ENCODE measurements at regions not wholly inside any gene's neighbourhood (a gene's known extent, or its start where the extent isn't known, plus 50 kb on each side); places are given as distances from the start of the nearest gene placed in this dataset.

DNA sequence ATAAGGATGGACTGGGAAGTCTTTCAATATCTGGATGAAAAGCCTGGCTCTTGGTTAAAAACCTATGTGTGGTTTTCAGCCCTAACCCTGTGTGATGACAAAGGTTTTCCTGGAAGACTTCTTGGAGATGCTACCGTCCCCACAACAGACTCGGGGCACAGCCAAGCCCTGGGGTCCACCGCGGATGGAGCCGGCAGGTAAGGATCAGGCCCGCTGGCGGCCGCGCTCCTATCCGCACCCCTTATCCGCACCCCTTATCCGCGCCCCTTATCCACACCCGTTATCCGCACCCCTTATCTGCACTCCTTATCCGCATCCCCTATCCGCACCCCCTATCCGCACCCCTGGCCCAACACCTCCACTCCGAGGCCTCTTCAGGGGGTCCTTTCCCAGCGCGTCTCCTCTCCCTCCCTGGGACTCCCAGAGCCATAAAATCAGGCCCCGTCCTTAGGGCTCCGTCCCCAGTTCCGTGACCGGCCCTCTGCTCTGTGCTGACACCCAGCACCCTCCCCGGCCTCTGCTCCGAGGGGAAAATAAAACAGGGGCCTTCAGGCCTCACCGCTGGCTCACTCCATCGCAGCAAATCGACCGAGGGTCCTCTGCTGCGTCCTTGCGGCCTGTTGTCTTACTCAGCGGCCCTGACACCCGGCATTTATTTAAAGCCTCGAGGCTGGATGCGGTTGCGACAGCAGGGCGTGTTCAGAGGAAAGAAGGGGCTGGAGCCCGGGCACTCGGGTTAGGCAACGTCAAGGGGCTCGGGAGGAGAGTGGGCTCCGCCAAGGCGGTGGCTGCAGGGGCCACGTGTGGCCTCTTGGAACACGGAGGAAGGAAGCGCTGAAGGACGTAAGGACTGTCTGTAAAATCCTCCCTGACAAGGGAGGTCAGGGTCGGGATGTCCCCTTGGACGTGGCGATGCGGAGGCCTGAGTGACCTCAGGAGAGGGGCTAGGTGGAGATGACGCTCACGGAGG lies 215.1 kb upstream of the ADARB2 start (continued):
- TF ChIP-seq, protein P1, sequence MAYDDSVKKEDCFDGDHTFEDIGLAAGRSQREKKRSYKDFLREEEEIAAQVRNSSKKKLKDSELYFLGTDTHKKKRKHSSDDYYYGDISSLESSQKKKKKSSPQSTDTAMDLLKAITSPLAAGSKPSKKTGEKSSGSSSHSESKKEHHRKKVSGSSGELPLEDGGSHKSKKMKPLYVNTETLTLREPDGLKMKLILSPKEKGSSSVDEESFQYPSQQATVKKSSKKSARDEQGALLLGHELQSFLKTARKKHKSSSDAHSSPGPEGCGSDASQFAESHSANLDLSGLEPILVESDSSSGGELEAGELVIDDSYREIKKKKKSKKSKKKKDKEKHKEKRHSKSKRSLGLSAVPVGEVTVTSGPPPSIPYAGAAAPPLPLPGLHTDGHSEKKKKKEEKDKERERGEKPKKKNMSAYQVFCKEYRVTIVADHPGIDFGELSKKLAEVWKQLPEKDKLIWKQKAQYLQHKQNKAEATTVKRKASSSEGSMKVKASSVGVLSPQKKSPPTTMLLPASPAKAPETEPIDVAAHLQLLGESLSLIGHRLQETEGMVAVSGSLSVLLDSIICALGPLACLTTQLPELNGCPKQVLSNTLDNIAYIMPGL (CRISPR knock-in tag; IDR thresholded peaks at IDR 0.05): no peak
- no peak for TF ChIP-seq FOXP1 (CRISPR knock-in tag; IDR thresholded peaks at IDR 0.05; ENCODE audit: borderline replicate concordance)
- no peak for TF ChIP-seq ELF4 (CRISPR knock-in tag; IDR thresholded peaks at IDR 0.05; ENCODE audit: low read depth)
- TF ChIP-seq MXD4 (CRISPR knock-in tag; IDR thresholded peaks at IDR 0.05; ENCODE audit: borderline replicate concordance): no peak
- no peak for TF ChIP-seq NR3C1 (CRISPR knock-in tag; conservative IDR thresholded peaks at IDR 0.05; ENCODE audit: low read depth)
- no peak for TF ChIP-seq ZNF121 (CRISPR knock-in tag; IDR thresholded peaks at IDR 0.05)
- TF ChIP-seq GTF2I (CRISPR knock-in tag; conservative IDR thresholded peaks at IDR 0.05): no peak
- no peak for TF ChIP-seq EMX1 (CRISPR knock-in tag; IDR thresholded peaks at IDR 0.05)

DNA sequence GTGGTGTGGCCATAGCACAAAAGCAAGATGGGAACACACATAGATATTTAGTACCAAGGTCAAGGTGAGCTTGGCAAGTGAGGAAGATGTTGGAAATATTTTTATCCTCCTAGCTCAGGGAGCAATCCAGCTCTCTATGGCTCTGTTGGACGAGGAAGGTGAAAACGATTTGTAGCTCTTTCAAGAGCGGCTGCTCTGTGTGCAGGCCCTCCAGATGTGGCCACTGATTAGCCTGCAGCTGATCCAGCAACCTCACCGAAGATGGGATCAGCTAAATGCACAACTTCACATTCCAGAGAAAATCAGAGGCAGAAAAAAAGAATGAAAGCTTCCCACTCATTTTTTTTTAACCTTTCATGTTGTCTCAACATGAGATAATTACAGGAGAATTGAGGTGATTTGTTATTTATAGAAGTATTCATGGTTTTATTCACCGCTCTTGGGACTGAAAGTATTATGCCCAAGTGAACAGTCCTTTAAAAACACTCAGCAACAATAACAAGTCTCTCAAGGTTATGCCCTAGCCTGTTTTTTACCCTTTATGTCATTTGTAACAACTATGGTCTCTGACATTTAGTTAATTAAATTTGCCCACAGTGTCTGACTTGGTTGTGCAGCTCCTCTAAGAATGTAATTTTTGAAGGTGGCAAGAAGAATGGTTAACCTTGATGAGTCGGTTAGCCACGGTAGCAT lies 213.6 kb upstream of the ADARB2 start:
- H3K4me3 Mint-ChIP-seq: no peak overlapping the region
- peaks cover 31% of the 10 kb centered on the region for H3K27me3 Mint-ChIP-seq (ENCODE audit: low read depth)
- POLR2A ChIA-PET: no interaction called here
- no peaks in the 10 kb centered on the region for H3K4me1 Mint-ChIP-seq
- no peak for ATAC-seq
- CTCF ChIA-PET: no interaction called here
- no peak for DNase-seq (ENCODE audit: low spot score)
- no peak overlapping the region for H3K27ac Mint-ChIP-seq
- no peaks in the 10 kb centered on the region for H3K9me3 Mint-ChIP-seq
- no peaks in the 10 kb centered on the region for H3K36me3 Mint-ChIP-seq
- TF ChIP-seq NR1H2 (CRISPR knock-in tag; IDR thresholded peaks at IDR 0.05) (no peak), NFATC4 (CRISPR knock-in tag; IDR thresholded peaks at IDR 0.05) (no peak), OVOL2 (CRISPR knock-in tag; IDR thresholded peaks at IDR 0.05; ENCODE audit: borderline replicate concordance) (no peak), KAT7 (CRISPR knock-in tag; IDR thresholded peaks at IDR 0.05; ENCODE audit: borderline replicate concordance) (no peak), MXD4 (CRISPR knock-in tag; IDR thresholded peaks at IDR 0.05; ENCODE audit: borderline replicate concordance) (no peak), ZNF121 (CRISPR knock-in tag; IDR thresholded peaks at IDR 0.05) (no peak), ZNF219 (CRISPR knock-in tag; IDR thresholded peaks at IDR 0.05; ENCODE audit: borderline replicate concordance) (no peak)
- TF ChIP-seq, protein P2, sequence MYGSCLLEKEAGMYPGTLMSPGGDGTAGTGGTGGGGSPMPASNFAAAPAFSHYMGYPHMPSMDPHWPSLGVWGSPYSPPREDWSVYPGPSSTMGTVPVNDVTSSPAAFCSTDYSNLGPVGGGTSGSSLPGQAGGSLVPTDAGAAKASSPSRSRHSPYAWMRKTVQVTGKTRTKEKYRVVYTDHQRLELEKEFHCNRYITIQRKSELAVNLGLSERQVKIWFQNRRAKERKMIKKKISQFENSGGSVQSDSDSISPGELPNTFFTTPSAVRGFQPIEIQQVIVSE (CRISPR knock-in tag; IDR thresholded peaks at IDR 0.05; ENCODE audit: borderline replicate concordance): no peak
- TF ChIP-seq, protein P3, sequence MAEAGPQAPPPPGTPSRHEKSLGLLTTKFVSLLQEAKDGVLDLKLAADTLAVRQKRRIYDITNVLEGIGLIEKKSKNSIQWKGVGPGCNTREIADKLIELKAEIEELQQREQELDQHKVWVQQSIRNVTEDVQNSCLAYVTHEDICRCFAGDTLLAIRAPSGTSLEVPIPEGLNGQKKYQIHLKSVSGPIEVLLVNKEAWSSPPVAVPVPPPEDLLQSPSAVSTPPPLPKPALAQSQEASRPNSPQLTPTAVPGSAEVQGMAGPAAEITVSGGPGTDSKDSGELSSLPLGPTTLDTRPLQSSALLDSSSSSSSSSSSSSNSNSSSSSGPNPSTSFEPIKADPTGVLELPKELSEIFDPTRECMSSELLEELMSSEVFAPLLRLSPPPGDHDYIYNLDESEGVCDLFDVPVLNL (CRISPR knock-in tag; IDR thresholded peaks at IDR 0.05; ENCODE audit: borderline replicate concordance, low read depth): no peak
- TF ChIP-seq, protein P4, sequence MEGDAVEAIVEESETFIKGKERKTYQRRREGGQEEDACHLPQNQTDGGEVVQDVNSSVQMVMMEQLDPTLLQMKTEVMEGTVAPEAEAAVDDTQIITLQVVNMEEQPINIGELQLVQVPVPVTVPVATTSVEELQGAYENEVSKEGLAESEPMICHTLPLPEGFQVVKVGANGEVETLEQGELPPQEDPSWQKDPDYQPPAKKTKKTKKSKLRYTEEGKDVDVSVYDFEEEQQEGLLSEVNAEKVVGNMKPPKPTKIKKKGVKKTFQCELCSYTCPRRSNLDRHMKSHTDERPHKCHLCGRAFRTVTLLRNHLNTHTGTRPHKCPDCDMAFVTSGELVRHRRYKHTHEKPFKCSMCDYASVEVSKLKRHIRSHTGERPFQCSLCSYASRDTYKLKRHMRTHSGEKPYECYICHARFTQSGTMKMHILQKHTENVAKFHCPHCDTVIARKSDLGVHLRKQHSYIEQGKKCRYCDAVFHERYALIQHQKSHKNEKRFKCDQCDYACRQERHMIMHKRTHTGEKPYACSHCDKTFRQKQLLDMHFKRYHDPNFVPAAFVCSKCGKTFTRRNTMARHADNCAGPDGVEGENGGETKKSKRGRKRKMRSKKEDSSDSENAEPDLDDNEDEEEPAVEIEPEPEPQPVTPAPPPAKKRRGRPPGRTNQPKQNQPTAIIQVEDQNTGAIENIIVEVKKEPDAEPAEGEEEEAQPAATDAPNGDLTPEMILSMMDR (IDR thresholded peaks at IDR 0.05): no peak
- TF ChIP-seq, protein P5, sequence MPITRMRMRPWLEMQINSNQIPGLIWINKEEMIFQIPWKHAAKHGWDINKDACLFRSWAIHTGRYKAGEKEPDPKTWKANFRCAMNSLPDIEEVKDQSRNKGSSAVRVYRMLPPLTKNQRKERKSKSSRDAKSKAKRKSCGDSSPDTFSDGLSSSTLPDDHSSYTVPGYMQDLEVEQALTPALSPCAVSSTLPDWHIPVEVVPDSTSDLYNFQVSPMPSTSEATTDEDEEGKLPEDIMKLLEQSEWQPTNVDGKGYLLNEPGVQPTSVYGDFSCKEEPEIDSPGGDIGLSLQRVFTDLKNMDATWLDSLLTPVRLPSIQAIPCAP (CRISPR knock-in tag; IDR thresholded peaks at IDR 0.05): no peak
- TF ChIP-seq, protein P6, sequence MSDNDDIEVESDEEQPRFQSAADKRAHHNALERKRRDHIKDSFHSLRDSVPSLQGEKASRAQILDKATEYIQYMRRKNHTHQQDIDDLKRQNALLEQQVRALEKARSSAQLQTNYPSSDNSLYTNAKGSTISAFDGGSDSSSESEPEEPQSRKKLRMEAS (CRISPR knock-in tag; IDR thresholded peaks at IDR 0.05): no peak
- TF ChIP-seq, protein P7, sequence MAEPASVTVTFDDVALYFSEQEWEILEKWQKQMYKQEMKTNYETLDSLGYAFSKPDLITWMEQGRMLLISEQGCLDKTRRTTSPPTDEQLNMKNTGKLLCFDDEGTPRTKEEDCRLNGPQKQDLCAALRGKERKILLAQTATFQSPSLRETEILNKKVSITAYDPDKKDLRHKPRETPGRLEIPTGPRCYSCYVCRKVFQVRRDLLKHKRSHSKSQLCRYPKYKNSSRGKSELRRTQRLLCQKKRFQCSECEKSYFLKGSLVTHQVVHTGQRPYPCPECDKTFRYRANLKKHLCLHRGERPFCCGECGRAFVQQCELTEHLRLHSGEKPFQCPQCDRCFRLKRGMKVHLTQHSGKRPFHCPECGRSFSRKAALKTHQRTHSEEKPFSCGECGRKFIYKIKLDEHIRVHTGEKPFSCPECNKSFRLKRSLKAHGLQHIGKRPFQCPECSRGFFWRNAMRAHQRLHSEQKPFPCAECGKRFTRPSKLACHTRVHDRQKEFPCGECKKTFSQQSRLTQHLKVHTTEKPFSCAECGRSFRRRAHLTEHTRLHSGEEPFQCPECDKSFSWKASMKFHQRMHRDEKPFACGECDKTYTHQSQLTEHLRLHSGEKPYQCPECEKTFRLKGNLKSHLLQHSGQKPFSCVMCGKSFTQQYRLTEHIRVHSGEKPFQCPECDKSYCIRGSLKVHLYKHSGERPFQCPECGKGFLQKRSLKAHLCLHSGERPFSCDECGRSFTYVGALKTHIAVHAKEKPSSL (CRISPR knock-in tag; conservative IDR thresholded peaks at IDR 0.05): no peak
- TF ChIP-seq, protein P8, sequence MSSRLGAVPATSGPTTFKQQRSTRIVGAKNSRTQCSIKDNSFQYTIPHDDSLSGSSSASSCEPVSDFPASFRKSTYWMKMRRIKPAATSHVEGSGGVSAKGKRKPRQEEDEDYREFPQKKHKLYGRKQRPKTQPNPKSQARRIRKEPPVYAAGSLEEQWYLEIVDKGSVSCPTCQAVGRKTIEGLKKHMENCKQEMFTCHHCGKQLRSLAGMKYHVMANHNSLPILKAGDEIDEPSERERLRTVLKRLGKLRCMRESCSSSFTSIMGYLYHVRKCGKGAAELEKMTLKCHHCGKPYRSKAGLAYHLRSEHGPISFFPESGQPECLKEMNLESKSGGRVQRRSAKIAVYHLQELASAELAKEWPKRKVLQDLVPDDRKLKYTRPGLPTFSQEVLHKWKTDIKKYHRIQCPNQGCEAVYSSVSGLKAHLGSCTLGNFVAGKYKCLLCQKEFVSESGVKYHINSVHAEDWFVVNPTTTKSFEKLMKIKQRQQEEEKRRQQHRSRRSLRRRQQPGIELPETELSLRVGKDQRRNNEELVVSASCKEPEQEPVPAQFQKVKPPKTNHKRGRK (CRISPR knock-in tag; IDR thresholded peaks at IDR 0.05; ENCODE audit: borderline replicate concordance): no peak
